PC-9 (cell line): ENCODE measurements at regions not wholly inside any gene's neighbourhood (a gene's known extent, or its start where the extent isn't known, plus 50 kb on each side); places are given as distances from the start of the nearest gene placed in this dataset.

ENCODE experiments used
- BruUV-seq: library from RNA; stranded (reverse); fragments of 400-500 nt; replicated peaks from 2 replicates; lab custom pipeline; 2021; lab: Mats Ljungman, UMichigan
- CTCF ChIA-PET: fragments of 300-600 bp; sonication (Branson Sonifier 250); formaldehyde crosslinking; loops from one replicate; lab custom pipeline; 2022; ENCODE audit warnings: antibody characterized with exemption; lab: Charles Lee
- POLR2A ChIA-PET: fragments of 300-600 bp; sonication (Branson Sonifier 250); formaldehyde crosslinking; loops from one replicate; lab custom pipeline; 2022; ENCODE audit warnings: antibody characterized with exemption; ENCODE audit not compliant: unreplicated experiment; lab: Charles Lee
- DNase-seq, 2 experiments: peaks; one replicate each; pipeline versions ENCODE4 v3.0.0 to v3.0.0-alpha.2; 2015 to 2022; ENCODE audit warnings: mixed read lengths in 1 of 2
- H2AFZ ChIP-seq: fragments of 200-600 bp; sonication (generic); 2 replicates; pipeline ENCODE4 v1.8.1; 2017; ENCODE audit warnings: antibody characterized with exemption
- H3F3A ChIP-seq: fragments of 200-600 bp; sonication (generic); 2 replicates; pipeline ENCODE4 v1.8.1; 2017; ENCODE audit warnings: antibody characterized with exemption, mild to moderate bottlenecking, low read depth; ENCODE audit not compliant: insufficient read depth
- H3K27ac ChIP-seq: fragments of 200-600 bp; sonication (generic); 2 replicates; pipeline ENCODE4 v1.6.1; 2016; ENCODE audit warnings: mixed run types
- H3K27me3 ChIP-seq: fragments of 200-600 bp; sonication (generic); 2 replicates; pipeline ENCODE4 v1.6.1; 2016; ENCODE audit warnings: low read depth, mixed run types; ENCODE audit not compliant: insufficient read depth
- H3K36me3 ChIP-seq: fragments of 200-600 bp; sonication (generic); 2 replicates; pipeline ENCODE4 v1.6.1; 2016; ENCODE audit warnings: low read depth, mixed run types
- H3K4me1 ChIP-seq: fragments of 200-600 bp; sonication (generic); replicated peaks from 2 replicates; pipeline ENCODE4 v1.6.1; 2016; ENCODE audit warnings: mixed run types; ENCODE audit not compliant: insufficient read depth
- H3K4me2 ChIP-seq: fragments of 200-600 bp; sonication (generic); 2 replicates; pipeline ENCODE4 v1.6.1; 2017; ENCODE audit warnings: mixed run types
- H3K4me3 ChIP-seq: fragments of 200-600 bp; sonication (generic); 2 replicates; pipeline ENCODE4 v1.6.1; 2016; ENCODE audit warnings: mixed run types
- H3K79me2 ChIP-seq: fragments of 200-600 bp; sonication (generic); 2 replicates; pipeline ENCODE4 v1.6.1; 2017; ENCODE audit warnings: low read depth, mixed run types
- H3K9me2 ChIP-seq: fragments of 200-600 bp; sonication (generic); 2 replicates; pipeline ENCODE4 v1.8.1; 2017; ENCODE audit warnings: mild to moderate bottlenecking; ENCODE audit not compliant: insufficient read depth
- H3K9me3 ChIP-seq: fragments of 200-600 bp; sonication (generic); 2 replicates; pipeline ENCODE4 v1.8.1; 2016; ENCODE audit warnings: low read depth; ENCODE audit not compliant: insufficient read depth
- H4K20me1 ChIP-seq: fragments of 200-600 bp; sonication (generic); 2 replicates; pipeline ENCODE4 v1.8.1; 2017; ENCODE audit not compliant: insufficient read depth
- EZH2 ChIP-seq: fragments of 200-600 bp; sonication (generic); IDR thresholded peaks from 2 replicates; pipeline ENCODE4 v1.8.0; 2017; ENCODE audit warnings: antibody characterized with exemption, low read depth
- intact Hi-C: fragments of 100-400 bp; cut with micrococcal nuclease; formaldehyde crosslinking; loops from one replicate; pipeline ENCODE4 v1.10.0; 2022; ENCODE audit not compliant: unreplicated experiment
- TF ChIP-seq, protein P1 (sequence below): fragments of 200-600 bp; sonication (generic); conservative IDR thresholded peaks from 2 replicates; pipeline ENCODE4 v1.6.1; 2017; ENCODE audit warnings: mixed run types, antibody characterized with exemption, mild to moderate bottlenecking, moderate library complexity

DNA sequence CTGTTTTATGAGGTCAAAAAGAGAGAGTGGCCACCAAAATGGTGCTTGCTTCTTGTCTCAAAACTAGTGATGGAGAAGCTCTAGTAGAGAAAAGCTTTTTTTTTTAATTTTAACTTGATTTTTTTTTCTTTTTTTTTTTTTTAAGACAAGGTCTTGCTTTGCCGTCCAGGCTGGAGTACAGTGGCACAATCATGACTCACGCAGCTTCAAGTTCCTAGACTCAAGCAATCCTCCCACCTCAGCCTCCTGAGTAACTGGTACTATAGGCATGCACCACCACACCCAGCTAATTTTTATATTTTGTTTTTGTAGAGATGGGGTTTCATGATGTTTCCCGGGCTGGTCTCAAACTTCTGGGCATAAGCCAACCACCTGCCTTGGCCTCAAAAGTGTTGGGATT, 279.0 kb downstream of the TBC1D4 start:
- Histone ChIP-seq H3K36me3 (no peaks in the 10 kb centered on the region), H3K9me3 (no peaks in the 10 kb centered on the region), H3K4me2 (no peak overlapping the region), H2AFZ (no peak overlapping the region), H3K79me2 (no peaks in the 10 kb centered on the region), H3K27me3 (peaks cover 4% of the 10 kb centered on the region; the same call in 1 of the 2 replicates), H3F3A (no peaks in the 10 kb centered on the region), H3K9me2 (no peaks in the 10 kb centered on the region), H3K4me1 (no peaks in the 10 kb centered on the region), H3K4me3 (no peak overlapping the region), H4K20me1 (no peaks in the 10 kb centered on the region), H3K27ac (no peak overlapping the region)
- intact Hi-C loops: no loop called here
- ChIA-PET POLR2A (no interaction called here), CTCF (no interaction called here)
- TF ChIP-seq EZH2: no peak
- TF ChIP-seq, protein P1, sequence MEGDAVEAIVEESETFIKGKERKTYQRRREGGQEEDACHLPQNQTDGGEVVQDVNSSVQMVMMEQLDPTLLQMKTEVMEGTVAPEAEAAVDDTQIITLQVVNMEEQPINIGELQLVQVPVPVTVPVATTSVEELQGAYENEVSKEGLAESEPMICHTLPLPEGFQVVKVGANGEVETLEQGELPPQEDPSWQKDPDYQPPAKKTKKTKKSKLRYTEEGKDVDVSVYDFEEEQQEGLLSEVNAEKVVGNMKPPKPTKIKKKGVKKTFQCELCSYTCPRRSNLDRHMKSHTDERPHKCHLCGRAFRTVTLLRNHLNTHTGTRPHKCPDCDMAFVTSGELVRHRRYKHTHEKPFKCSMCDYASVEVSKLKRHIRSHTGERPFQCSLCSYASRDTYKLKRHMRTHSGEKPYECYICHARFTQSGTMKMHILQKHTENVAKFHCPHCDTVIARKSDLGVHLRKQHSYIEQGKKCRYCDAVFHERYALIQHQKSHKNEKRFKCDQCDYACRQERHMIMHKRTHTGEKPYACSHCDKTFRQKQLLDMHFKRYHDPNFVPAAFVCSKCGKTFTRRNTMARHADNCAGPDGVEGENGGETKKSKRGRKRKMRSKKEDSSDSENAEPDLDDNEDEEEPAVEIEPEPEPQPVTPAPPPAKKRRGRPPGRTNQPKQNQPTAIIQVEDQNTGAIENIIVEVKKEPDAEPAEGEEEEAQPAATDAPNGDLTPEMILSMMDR: no peak
- no peak for DNase-seq
- BruUV-seq: no TSS peak

DNA sequence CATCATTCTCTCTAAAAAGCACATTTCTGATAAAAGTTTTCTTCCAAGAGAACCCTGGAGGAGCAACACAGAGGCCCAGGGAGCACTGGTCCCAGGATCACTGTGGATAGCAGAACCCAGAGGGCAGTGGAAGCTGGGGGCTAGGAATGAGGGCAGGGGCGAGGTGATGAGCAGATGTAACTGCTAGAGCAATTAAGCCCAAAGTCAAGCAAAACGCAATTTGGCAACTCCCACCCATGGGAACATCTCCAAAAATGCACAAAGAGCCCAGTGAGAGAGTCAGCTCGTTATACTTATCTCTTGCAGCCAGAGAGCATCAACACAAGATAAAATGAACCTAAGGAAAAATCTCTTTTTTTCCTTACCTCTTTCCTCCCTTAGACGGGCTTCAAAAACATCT, 284.2 kb downstream of the TBC1D4 start:
- Histone ChIP-seq H3K9me2 (no peaks in the 10 kb centered on the region), H3K27ac (no peak overlapping the region), H3K4me2 (no peak overlapping the region), H2AFZ (no peak overlapping the region), H3K4me1 (no peaks in the 10 kb centered on the region), H3K36me3 (no peaks in the 10 kb centered on the region), H4K20me1 (no peaks in the 10 kb centered on the region), H3K27me3 (peaks cover 4% of the 10 kb centered on the region; the same call in 1 of the 2 replicates), H3K4me3 (no peak overlapping the region), H3F3A (no peaks in the 10 kb centered on the region), H3K9me3 (no peaks in the 10 kb centered on the region), H3K79me2 (no peaks in the 10 kb centered on the region)
- BruUV-seq: no TSS peak
- intact Hi-C loops: no loop called here
- no peak for DNase-seq
- POLR2A ChIA-PET: no interaction called here
- CTCF ChIA-PET: no interaction called here
- no peak for TF ChIP-seq EZH2
- TF ChIP-seq, protein P1: no peak

DNA sequence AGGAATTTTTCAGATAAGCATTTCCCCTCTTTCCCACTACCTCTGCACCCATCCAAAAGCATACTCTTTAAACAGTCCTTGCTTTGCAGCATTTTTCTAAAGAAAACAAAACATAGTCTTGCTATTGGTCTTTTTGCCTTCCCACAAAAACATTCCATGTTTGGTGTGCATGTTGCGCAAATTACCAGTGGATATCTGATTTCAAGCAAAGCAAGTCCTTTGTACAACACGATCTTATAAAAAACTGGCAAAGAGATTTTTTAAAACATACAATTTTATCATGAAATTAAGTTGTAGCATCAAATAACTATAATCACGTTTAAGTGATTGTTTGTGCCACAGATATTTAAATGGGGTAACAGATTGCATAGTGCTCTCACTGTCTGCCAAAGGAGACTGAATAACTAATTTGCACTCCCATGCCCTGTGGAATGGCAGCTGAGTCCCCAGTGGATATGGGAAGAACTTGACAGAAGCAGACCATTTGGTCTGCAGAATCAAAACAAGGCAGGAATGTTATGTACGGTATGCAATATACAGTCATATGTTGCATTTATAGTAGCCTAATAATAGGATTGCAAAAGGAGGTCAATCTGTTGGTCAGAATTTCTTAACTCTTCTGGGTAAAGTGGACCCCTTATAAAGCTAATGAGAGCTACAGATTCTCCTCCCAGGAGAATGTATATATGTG, 285.7 kb downstream of the TBC1D4 start:
- H3K4me3 ChIP-seq: no peak overlapping the region
- no peaks in the 10 kb centered on the region for H3K36me3 ChIP-seq
- H3K27ac ChIP-seq: no peak overlapping the region
- H3K4me1 ChIP-seq: no peaks in the 10 kb centered on the region
- no TSS peak for BruUV-seq
- no peak for DNase-seq
- CTCF ChIA-PET: no interaction called here
- H3K79me2 ChIP-seq: no peaks in the 10 kb centered on the region
- H3K27me3 ChIP-seq: no peaks in the 10 kb centered on the region; the same call in 1 of the 2 replicates
- no peak overlapping the region for H2AFZ ChIP-seq
- no peaks in the 10 kb centered on the region for H3K9me2 ChIP-seq
- TF ChIP-seq EZH2: no peak
- POLR2A ChIA-PET: no interaction called here
- H3K4me2 ChIP-seq: no peak overlapping the region
- no peaks in the 10 kb centered on the region for H3F3A ChIP-seq
- intact Hi-C loops: no loop called here
- H3K9me3 ChIP-seq: no peaks in the 10 kb centered on the region
- H4K20me1 ChIP-seq: no peaks in the 10 kb centered on the region
